Activated CD8-positive, alpha-beta T cell treated with anti-CD3 and anti-CD28 coated beads for 36 hours (primary cell): ENCODE measurements at regions not wholly inside any gene's neighbourhood (a gene's known extent, or its start where the extent isn't known, plus 50 kb on each side); places are given as distances from the start of the nearest gene placed in this dataset.
"Not testable (repeated sequence)": the region's sequence is repeated elsewhere in the genome, so short reads cannot be mapped to it uniquely, and the experiment has no call there.

Source experiments
- ATAC-seq: fragments of 200-7000 bp; cut with Tn5 transposase; one replicate; pipeline ENCODE4 v1.10.0; 2021; ENCODE audit warnings: mild to moderate bottlenecking, moderate library complexity
- CTCF ChIA-PET: fragments of 350-600 bp; sonication (Branson Sonifier 250); formaldehyde crosslinking; loops from one replicate; lab custom pipeline; 2021; ENCODE audit warnings: antibody characterized with exemption; lab: Charles Lee
- POLR2A ChIA-PET: fragments of 350-600 bp; sonication (Branson Sonifier 250); formaldehyde crosslinking; loops from one replicate; lab custom pipeline; 2021; ENCODE audit warnings: antibody characterized with exemption; lab: Charles Lee
- DNase-seq: peaks from one replicate; pipeline ENCODE4 v3.0.0-alpha.2; 2020
- H3K27ac Mint-ChIP-seq: one replicate; pipeline ENCODE4 v1.8.0; 2021; ENCODE audit warnings: mild to moderate bottlenecking, mixed read lengths
- H3K27me3 Mint-ChIP-seq: one replicate; pipeline ENCODE4 v1.8.0; 2021; ENCODE audit warnings: mixed read lengths
- H3K36me3 Mint-ChIP-seq: one replicate; pipeline ENCODE4 v1.8.0; 2021; ENCODE audit warnings: low read depth, mixed read lengths
- H3K4me1 Mint-ChIP-seq: one replicate; pipeline ENCODE4 v1.8.0; 2021; ENCODE audit warnings: low read depth, mixed read lengths
- H3K4me3 Mint-ChIP-seq: one replicate; pipeline ENCODE4 v1.8.0; 2021; ENCODE audit warnings: mild to moderate bottlenecking, moderate library complexity, mixed read lengths
- H3K9me3 Mint-ChIP-seq: one replicate; pipeline ENCODE4 v1.8.0; 2021; ENCODE audit warnings: mixed read lengths
- CTCF ChIP-seq: fragments of 200-600 bp; IDR thresholded peaks from one replicate; pipeline ENCODE4 v1.8.0; 2022; ENCODE audit warnings: antibody characterized with exemption, mild to moderate bottlenecking
- intact Hi-C: fragments of 100-400 bp; cut with micrococcal nuclease; formaldehyde crosslinking; loops from one replicate; pipeline ENCODE4 v1.10.0; 2022

GRCh38 chr5:3460416-3460815 lies 135.2 kb upstream of the IRX1 start:
- H3K27me3 Mint-ChIP-seq: no peaks in the 10 kb centered on the region
- ATAC-seq: no peak
- TF ChIP-seq CTCF: no peak
- CTCF ChIA-PET: no interaction called here
- no peaks in the 10 kb centered on the region for H3K4me1 Mint-ChIP-seq
- POLR2A ChIA-PET: no interaction called here
- no peak for DNase-seq
- no peaks in the 10 kb centered on the region for H3K9me3 Mint-ChIP-seq
- H3K4me3 Mint-ChIP-seq: no peak overlapping the region
- no peaks in the 10 kb centered on the region for H3K36me3 Mint-ChIP-seq
- intact Hi-C loops: no loop called here
- no peak overlapping the region for H3K27ac Mint-ChIP-seq

GRCh38 chr5:3456121-3456681 lies 139.4 kb upstream of the IRX1 start:
- H3K4me1 Mint-ChIP-seq: no peaks in the 10 kb centered on the region
- TF ChIP-seq CTCF: no peak
- ATAC-seq: no peak
- DNase-seq: no peak
- ChIA-PET CTCF (no interaction called here), POLR2A (no interaction called here)
- H3K36me3 Mint-ChIP-seq: no peaks in the 10 kb centered on the region
- intact Hi-C loops: no loop called here
- no peaks in the 10 kb centered on the region for H3K27me3 Mint-ChIP-seq
- H3K27ac Mint-ChIP-seq: no peak overlapping the region
- H3K9me3 Mint-ChIP-seq: no peaks in the 10 kb centered on the region
- H3K4me3 Mint-ChIP-seq: no peak overlapping the region

GRCh38 chr5:3454028-3454427 lies 141.6 kb upstream of the IRX1 start:
- ATAC-seq, CTCF ChIA-PET, POLR2A ChIA-PET, H3K4me3 Mint-ChIP-seq, H3K27ac Mint-ChIP-seq, H3K9me3 Mint-ChIP-seq, H3K27me3 Mint-ChIP-seq, H3K4me1 Mint-ChIP-seq, intact Hi-C loops, H3K36me3 Mint-ChIP-seq, DNase-seq: not testable (repeated sequence)

GRCh38 chr5:3452622-3453021 lies 143.0 kb upstream of the IRX1 start:
- DNase-seq (no peak), ATAC-seq (no peak)
- Mint-ChIP-seq H3K27ac (no peak overlapping the region), H3K9me3 (peaks cover under 1% of the 10 kb centered on the region), H3K4me3 (no peak overlapping the region), H3K27me3 (no peaks in the 10 kb centered on the region), H3K4me1 (no peaks in the 10 kb centered on the region), H3K36me3 (no peaks in the 10 kb centered on the region)
- ChIA-PET CTCF (no interaction called here), POLR2A (no interaction called here)
- no peak for TF ChIP-seq CTCF
- intact Hi-C loops: no loop called here

GRCh38 chr5:3451961-3452360 lies 143.7 kb upstream of the IRX1 start:
- Mint-ChIP-seq H3K36me3 (no peaks in the 10 kb centered on the region), H3K9me3 (peaks cover 3% of the 10 kb centered on the region), H3K4me3 (no peak overlapping the region), H3K27me3 (no peaks in the 10 kb centered on the region), H3K27ac (no peak overlapping the region), H3K4me1 (no peaks in the 10 kb centered on the region)
- ATAC-seq (no peak), DNase-seq (no peak)
- ChIA-PET CTCF (interaction anchor here (1.0 kb wide), 1 partner anchor 20 kb away, joined by 3 read pairs; no protein-coding TSS in a partner anchor), POLR2A (no interaction called here)
- intact Hi-C loops: no loop called here
- no peak for TF ChIP-seq CTCF

- intact Hi-C loops: no loop called here
- TF ChIP-seq CTCF: no peak
- no peak overlapping the region for H3K27ac Mint-ChIP-seq
Observed at GRCh38 chr5:3449481-3449880, 146.2 kb upstream of the IRX1 start.

More at GRCh38 chr5:3449481-3449880, 146.2 kb upstream of the IRX1 start:
- no peaks in the 10 kb centered on the region for H3K27me3 Mint-ChIP-seq
- CTCF ChIA-PET: no interaction called here
- H3K9me3 Mint-ChIP-seq: peaks cover 5% of the 10 kb centered on the region
- ATAC-seq (no peak), DNase-seq (no peak)
- no peak overlapping the region for H3K4me3 Mint-ChIP-seq
- no peaks in the 10 kb centered on the region for H3K36me3 Mint-ChIP-seq
- H3K4me1 Mint-ChIP-seq: no peaks in the 10 kb centered on the region
- POLR2A ChIA-PET: no interaction called here
